ENCODE measurements at regions not wholly inside any gene's neighbourhood (a gene's known extent, or its start where the extent isn't known, plus 50 kb on each side); places are given as distances from the start of the nearest gene placed in this dataset.

- no peaks in the 10 kb centered on the region for H3K9me2 ChIP-seq (replicated peaks; ENCODE audit: low read depth, low read length)
- H2AFZ ChIP-seq (ENCODE audit: low read length), result no peak overlapping the region
- H3K36me3 ChIP-seq (ENCODE audit: insufficient read depth, low read length), result no peaks in the 10 kb centered on the region
- no peak overlapping the region for H3K9ac ChIP-seq (ENCODE audit: low read depth, low read length, poor library complexity, severe bottlenecking)
- TF ChIP-seq EZH2phosphoT487 (IDR thresholded peaks at IDR 0.05; ENCODE audit: borderline replicate concordance) (no peak), CTCF (conservative IDR thresholded peaks at IDR 0.05; ENCODE audit: low read length) (no peak)
- no peaks in the 10 kb centered on the region for H3K79me2 ChIP-seq (ENCODE audit: insufficient read depth, low read length)
- no peaks in the 10 kb centered on the region for H3F3A ChIP-seq (ENCODE audit: low read depth)
- no peaks in the 10 kb centered on the region for H4K20me1 ChIP-seq (ENCODE audit: insufficient read depth, low read length, poor library complexity, severe bottlenecking)
- H3K4me1 ChIP-seq (ENCODE audit: insufficient read depth, low read length, poor library complexity, severe bottlenecking), result no peaks in the 10 kb centered on the region
- H3K9me3 ChIP-seq (ENCODE audit: insufficient read depth, low read depth, low read length), result peaks cover 14% of the 10 kb centered on the region; the same call in 1 of the 2 replicates
- H3K4me3 ChIP-seq (ENCODE audit: low read length, poor library complexity, severe bottlenecking), result no peak overlapping the region
- H3K27me3 ChIP-seq (ENCODE audit: insufficient read depth, low read length, poor library complexity, severe bottlenecking), result no peaks in the 10 kb centered on the region
- no peak overlapping the region for H3K4me2 ChIP-seq (ENCODE audit: low read depth, low read length, poor library complexity, severe bottlenecking)
These were observed 85.5 kb upstream of the PPP1R26 start for GRCh38 chr9:135394131-135394530.

DNA sequence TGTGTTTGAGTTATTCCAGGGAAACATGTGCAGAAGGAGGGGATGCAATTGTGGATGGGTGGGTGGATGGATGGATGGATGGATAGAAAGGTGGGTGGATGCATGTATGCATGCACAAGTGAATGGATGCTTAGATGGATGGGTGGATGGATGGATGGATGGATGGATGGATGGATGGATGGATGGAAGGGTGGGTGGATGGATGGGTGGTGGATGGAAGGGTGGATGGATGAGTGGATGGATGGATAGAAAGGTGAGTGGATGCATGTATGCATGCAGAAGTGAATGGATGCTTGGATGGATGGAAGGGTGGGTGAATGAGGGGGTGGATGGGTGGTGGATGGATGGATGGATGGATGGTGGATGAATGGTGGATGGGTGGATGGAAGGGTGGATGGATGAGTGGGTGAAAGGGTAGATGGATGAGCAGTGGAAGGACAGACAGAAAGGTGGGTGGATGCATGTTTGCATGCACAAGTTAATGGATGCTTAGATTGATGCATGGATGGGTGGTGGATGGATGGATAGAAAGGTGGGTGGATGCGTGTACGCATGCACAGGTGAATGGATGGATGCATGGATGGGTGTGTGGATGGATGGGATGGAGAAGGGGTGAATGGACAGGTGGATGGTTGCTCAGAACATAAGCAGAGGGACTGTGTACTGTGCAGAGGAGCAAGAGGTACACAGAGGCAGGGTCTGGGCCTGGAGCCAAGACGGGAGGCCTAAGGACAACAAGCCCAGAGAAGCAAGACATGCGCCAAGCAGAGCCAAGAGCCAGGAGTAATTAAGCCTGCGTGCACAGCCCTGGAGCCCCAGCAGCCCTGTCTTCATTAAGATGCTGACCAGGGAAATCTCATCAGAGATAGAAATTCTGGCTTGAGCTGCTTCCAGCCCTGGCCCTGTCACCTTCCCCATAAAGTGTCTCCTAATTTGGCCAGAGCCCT, 84.6 kb upstream of the PPP1R26 start:
- H2AFZ ChIP-seq (ENCODE audit: low read length), result no peak overlapping the region
- H4K20me1 ChIP-seq (ENCODE audit: insufficient read depth, low read length, poor library complexity, severe bottlenecking), result no peaks in the 10 kb centered on the region
- no peaks in the 10 kb centered on the region for H3K4me1 ChIP-seq (ENCODE audit: insufficient read depth, low read length, poor library complexity, severe bottlenecking)
- TF ChIP-seq EZH2phosphoT487 (IDR thresholded peaks at IDR 0.05; ENCODE audit: borderline replicate concordance), result no peak
- no peak for TF ChIP-seq CTCF (conservative IDR thresholded peaks at IDR 0.05; ENCODE audit: low read length)
- no peaks in the 10 kb centered on the region for H3K36me3 ChIP-seq (ENCODE audit: insufficient read depth, low read length)
- no peak overlapping the region for H3K9ac ChIP-seq (ENCODE audit: low read depth, low read length, poor library complexity, severe bottlenecking)
- H3K4me2 ChIP-seq (ENCODE audit: low read depth, low read length, poor library complexity, severe bottlenecking), result no peak overlapping the region
- no peaks in the 10 kb centered on the region for H3K79me2 ChIP-seq (ENCODE audit: insufficient read depth, low read length)
- no peaks in the 10 kb centered on the region for H3K27me3 ChIP-seq (ENCODE audit: insufficient read depth, low read length, poor library complexity, severe bottlenecking)
- no peaks in the 10 kb centered on the region for H3F3A ChIP-seq (ENCODE audit: low read depth)
- no peaks in the 10 kb centered on the region for H3K9me2 ChIP-seq (replicated peaks; ENCODE audit: low read depth, low read length)
- H3K4me3 ChIP-seq (ENCODE audit: low read length, poor library complexity, severe bottlenecking), result no peak overlapping the region
- H3K9me3 ChIP-seq (ENCODE audit: insufficient read depth, low read depth, low read length), result peaks cover 17% of the 10 kb centered on the region; the same call in 1 of the 2 replicates

DNA sequence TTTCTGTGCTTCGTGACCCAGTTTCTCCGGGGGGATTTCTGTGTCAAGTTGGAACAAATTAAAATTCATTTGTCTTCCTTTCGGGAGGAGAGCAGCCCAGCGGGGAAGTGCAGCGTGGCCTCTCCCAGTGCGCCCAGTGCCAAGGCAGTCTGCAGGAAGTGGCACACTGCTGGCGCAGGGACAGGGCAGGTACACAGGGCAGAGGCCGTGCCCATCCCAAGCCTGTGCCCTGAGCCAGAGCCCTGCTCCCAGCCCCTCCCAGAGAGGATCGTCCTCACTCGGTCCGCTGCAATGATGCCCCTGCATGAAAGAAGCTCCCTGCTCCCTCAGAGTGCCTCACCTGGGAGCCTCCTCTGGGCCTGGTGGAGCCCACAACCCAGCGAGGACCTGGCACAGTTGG, 82.4 kb upstream of the PPP1R26 start:
- Histone ChIP-seq H3K4me1 (ENCODE audit: insufficient read depth, low read length, poor library complexity, severe bottlenecking) (no peaks in the 10 kb centered on the region), H3K79me2 (ENCODE audit: insufficient read depth, low read length) (no peaks in the 10 kb centered on the region), H3F3A (ENCODE audit: low read depth) (no peaks in the 10 kb centered on the region), H3K27me3 (ENCODE audit: insufficient read depth, low read length, poor library complexity, severe bottlenecking) (no peaks in the 10 kb centered on the region), H3K4me2 (ENCODE audit: low read depth, low read length, poor library complexity, severe bottlenecking) (no peak overlapping the region), H3K9me3 (ENCODE audit: insufficient read depth, low read depth, low read length) (peaks cover 17% of the 10 kb centered on the region; the same call in 1 of the 2 replicates), H3K36me3 (ENCODE audit: insufficient read depth, low read length) (no peaks in the 10 kb centered on the region), H4K20me1 (ENCODE audit: insufficient read depth, low read length, poor library complexity, severe bottlenecking) (no peaks in the 10 kb centered on the region), H3K4me3 (ENCODE audit: low read length, poor library complexity, severe bottlenecking) (no peak overlapping the region), H3K9me2 (replicated peaks; ENCODE audit: low read depth, low read length) (no peaks in the 10 kb centered on the region), H2AFZ (ENCODE audit: low read length) (no peak overlapping the region), H3K9ac (ENCODE audit: low read depth, low read length, poor library complexity, severe bottlenecking) (no peak overlapping the region)
- no peak for TF ChIP-seq CTCF (conservative IDR thresholded peaks at IDR 0.05; ENCODE audit: low read length)
- no peak for TF ChIP-seq EZH2phosphoT487 (IDR thresholded peaks at IDR 0.05; ENCODE audit: borderline replicate concordance)

Measured in Loucy (cell line).